CD14-positive monocyte (primary cell): ENCODE measurements at regions not wholly inside any gene's neighbourhood (a gene's known extent, or its start where the extent isn't known, plus 50 kb on each side); places are given as distances from the start of the nearest gene placed in this dataset.

Experiments
- DNase-seq, 3 donors: peaks; one replicate each; pipeline ENCODE4 v3.0.0-alpha.2; 2011 to 2022
- H2AFZ ChIP-seq: 2 replicates; pipeline ENCODE4 v1.6.0; 2012; ENCODE audit warnings: mild to moderate bottlenecking, low read depth, low read length, inconsistent platforms; ENCODE audit not compliant: insufficient read depth, poor library complexity, severe bottlenecking
- H3K27ac ChIP-seq, 2 donors: 1 replicate in 1 of 2; 2 replicates in 1 of 2; pipeline ENCODE4 v1.5.1; 2012 to 2013; ENCODE audit warnings: low read length in 2 of 2, control low read depth in 1 of 2, inconsistent platforms in 1 of 2, low read depth in 1 of 2, mild to moderate bottlenecking in 1 of 2
- H3K27me3 ChIP-seq, 2 donors: one replicate each; pipeline versions ENCODE4 v1.6.0 to v1.6.1; 2011 to 2013; ENCODE audit warnings: low read length in 2 of 2; ENCODE audit not compliant: control insufficient read depth in 2 of 2, insufficient read depth in 2 of 2
- H3K36me3 ChIP-seq, 2 donors: replicated peaks in 1 of 2; 1 replicate in 1 of 2; 2 replicates in 1 of 2; pipeline versions ENCODE4 v1.5.1 to v1.6.1; 2012 to 2013; ENCODE audit warnings: low read length in 2 of 2, control low read depth in 1 of 2, inconsistent platforms in 1 of 2, mild to moderate bottlenecking in 1 of 2; ENCODE audit not compliant: insufficient read depth in 2 of 2, control insufficient read depth in 1 of 2
- H3K4me1 ChIP-seq, 2 donors: 1 replicate in 1 of 2; 2 replicates in 1 of 2; pipeline versions ENCODE4 v1.5.1 to v1.6.1; 2012 to 2013; ENCODE audit warnings: low read length in 2 of 2, control low read depth in 1 of 2, inconsistent platforms in 1 of 2, mild to moderate bottlenecking in 1 of 2, moderate library complexity in 1 of 2; ENCODE audit not compliant: insufficient read depth in 2 of 2, control insufficient read depth in 1 of 2
- H3K4me2 ChIP-seq: replicated peaks from 2 replicates; pipeline ENCODE3; 2012; ENCODE audit warnings: low read length, moderate library complexity, mild to moderate bottlenecking; ENCODE audit not compliant: poor library complexity, severe bottlenecking; ENCODE audit errors: extremely low read depth
- H3K4me3 ChIP-seq, 3 experiments: fragments of 200-600 bp in 1 of 3; sonication (generic) in 1 of 3; replicated peaks in 1 of 3; 1 replicate in 2 of 3; 2 replicates in 1 of 3; pipeline ENCODE4 v1.5.1; 2011 to 2013; ENCODE audit warnings: low read length in 3 of 3, mild to moderate bottlenecking in 3 of 3, control low read depth in 2 of 3, low read depth in 2 of 3, inconsistent platforms in 1 of 3, moderate library complexity in 1 of 3
- H3K79me2 ChIP-seq: 2 replicates; pipeline ENCODE4 v1.6.0; 2012; ENCODE audit warnings: mild to moderate bottlenecking, control low read depth, inconsistent platforms, low read length, moderate library complexity; ENCODE audit not compliant: insufficient read depth
- H3K9ac ChIP-seq: 2 replicates; pipeline ENCODE4 v1.6.0; 2017; ENCODE audit warnings: low read length, mild to moderate bottlenecking; ENCODE audit not compliant: insufficient read depth, poor library complexity, severe bottlenecking
- H3K9me3 ChIP-seq, 2 donors: replicated peaks in 1 of 2; 1 replicate in 1 of 2; 2 replicates in 1 of 2; pipeline versions ENCODE4 v1.5.1 to v1.6.1; 2012 to 2013; ENCODE audit warnings: low read length in 2 of 2, control low read depth in 1 of 2; ENCODE audit not compliant: control insufficient read depth in 1 of 2, insufficient read depth in 1 of 2
- H4K20me1 ChIP-seq: 2 replicates; pipeline ENCODE4 v1.6.0; 2012; ENCODE audit warnings: mild to moderate bottlenecking, low read length, control low read depth, moderate library complexity; ENCODE audit not compliant: insufficient read depth
- H3K27ac Mint-ChIP-seq, 7 donors: one replicate each; pipeline ENCODE4 v1.8.0; 2020; ENCODE audit warnings: mild to moderate bottlenecking in 7 of 7, mixed read lengths in 7 of 7, moderate library complexity in 6 of 7, inconsistent platforms in 2 of 7
- H3K27me3 Mint-ChIP-seq, 3 donors: one replicate each; pipeline ENCODE4 v1.8.0; 2021 to 2022; ENCODE audit warnings: low read depth in 3 of 3, mild to moderate bottlenecking in 3 of 3, mixed read lengths in 3 of 3, moderate library complexity in 3 of 3, inconsistent platforms in 1 of 3
- H3K36me3 Mint-ChIP-seq, 2 donors: one replicate each; pipeline ENCODE4 v1.8.0; 2020; ENCODE audit warnings: mixed read lengths in 2 of 2, inconsistent platforms in 1 of 2, mild to moderate bottlenecking in 1 of 2
- H3K4me1 Mint-ChIP-seq: one replicate; pipeline ENCODE4 v1.8.0; 2020; ENCODE audit warnings: mild to moderate bottlenecking, mixed read lengths
- H3K4me3 Mint-ChIP-seq, 2 donors: one replicate each; pipeline ENCODE4 v1.8.0; 2020; ENCODE audit warnings: mild to moderate bottlenecking in 2 of 2, mixed read lengths in 2 of 2, moderate library complexity in 1 of 2
- H3K9me3 Mint-ChIP-seq, 7 donors: one replicate each; pipeline ENCODE4 v1.8.0; 2020 to 2022; ENCODE audit warnings: mixed read lengths in 7 of 7, mild to moderate bottlenecking in 6 of 7, moderate library complexity in 6 of 7, inconsistent platforms in 2 of 7
- CTCF ChIP-seq: fragments of 200-600 bp; IDR thresholded peaks from one replicate; pipeline ENCODE4 v1.8.0; 2022; ENCODE audit warnings: antibody characterized with exemption, mild to moderate bottlenecking
- WGBS: methylation state at CpG from one replicate; pipeline ENCODE4 v1.1.5; 2013; ENCODE audit warnings: missing lambda C conversion rate; ENCODE audit not compliant: insufficient coverage; 5-methylcytosine and 5-hydroxymethylcytosine counted together
- intact Hi-C, 2 donors: fragments of 100-400 bp; cut with micrococcal nuclease; formaldehyde crosslinking; loops; one replicate each; pipeline versions ENCODE4 v1.15.0 to v1.15.1; 2023

GRCh38 chr16:80344570-80344969, 196.2 kb upstream of the DYNLRB2 start:
- TF ChIP-seq CTCF, result no peak
- 79% methylated on average over 2 of the region's 2 CpGs for WGBS
- H3K36me3 Mint-ChIP-seq, result no peaks in the 10 kb centered on the region

GRCh38 chr16:80341263-80341662, 199.5 kb upstream of the DYNLRB2 start:
- no peaks in the 10 kb centered on the region for H3K36me3 ChIP-seq
- H3K9ac ChIP-seq, result no peak overlapping the region
- Mint-ChIP-seq H3K4me3 (no peak overlapping the region), H3K36me3 (no peaks in the 10 kb centered on the region), H3K4me1 (no peaks in the 10 kb centered on the region), H3K27me3 (peaks cover 0 to 2% (median 0%) of the 10 kb centered on the region in 3 donors), H3K9me3 (peaks cover 0 to 4% (median 0%) of the 10 kb centered on the region in 7 donors), H3K27ac (no peak overlapping the region)
- no peak for TF ChIP-seq CTCF
- H2AFZ ChIP-seq, result no peak overlapping the region
- DNase-seq, result no peak
- no peaks in the 10 kb centered on the region for H4K20me1 ChIP-seq
- H3K4me3 ChIP-seq, result no peak overlapping the region
- no peaks in the 10 kb centered on the region for H3K9me3 ChIP-seq
- no CpG with 5 or more reads among the region's 3 CpGs for WGBS
- H3K4me1 ChIP-seq, result no peaks in the 10 kb centered on the region
- H3K27me3 ChIP-seq, result no peaks in the 10 kb centered on the region
- intact Hi-C loops, result no loop called here
- H3K4me2 ChIP-seq, result no peak overlapping the region
- H3K79me2 ChIP-seq, result no peaks in the 10 kb centered on the region
- H3K27ac ChIP-seq, result no peak overlapping the region

More at GRCh38 chr16:80344570-80344969, 196.2 kb upstream of the DYNLRB2 start:
- H3K36me3 ChIP-seq, result no peaks in the 10 kb centered on the region
- H3K27ac ChIP-seq, result no peak overlapping the region
- no peaks in the 10 kb centered on the region for H3K4me1 ChIP-seq
- Mint-ChIP-seq H3K9me3 (peaks cover 0 to 4% (median 2%) of the 10 kb centered on the region in 7 donors), H3K27ac (no peak overlapping the region), H3K4me3 (no peak overlapping the region), H3K4me1 (no peaks in the 10 kb centered on the region), H3K27me3 (peaks cover 0 to 2% (median 0%) of the 10 kb centered on the region in 3 donors)
- no peak overlapping the region for H2AFZ ChIP-seq
- no peak overlapping the region for H3K4me2 ChIP-seq
- H3K79me2 ChIP-seq, result no peaks in the 10 kb centered on the region
- no peaks in the 10 kb centered on the region for H3K27me3 ChIP-seq
- H3K4me3 ChIP-seq, result no peak overlapping the region
- DNase-seq, result no peak
- intact Hi-C loops, result no loop called here
- H3K9me3 ChIP-seq, result peaks cover 5 to 7% of the 10 kb centered on the region in 2 donors
- no peak overlapping the region for H3K9ac ChIP-seq
- no peaks in the 10 kb centered on the region for H4K20me1 ChIP-seq
